NCI-H2227 (cell line): ENCODE measurements at regions not wholly inside any gene's neighbourhood (a gene's known extent, or its start where the extent isn't known, plus 50 kb on each side); places are given as distances from the start of the nearest gene placed in this dataset.
"Not testable (repeated sequence)": the region's sequence is repeated elsewhere in the genome, so short reads cannot be mapped to it uniquely, and the experiment has no call there.

Experiments
- DNase-seq: peaks from one replicate; lab custom pipeline; 2025; ENCODE audit not compliant: unreplicated experiment; lab: John Stamatoyannopoulos, UW

DNA sequence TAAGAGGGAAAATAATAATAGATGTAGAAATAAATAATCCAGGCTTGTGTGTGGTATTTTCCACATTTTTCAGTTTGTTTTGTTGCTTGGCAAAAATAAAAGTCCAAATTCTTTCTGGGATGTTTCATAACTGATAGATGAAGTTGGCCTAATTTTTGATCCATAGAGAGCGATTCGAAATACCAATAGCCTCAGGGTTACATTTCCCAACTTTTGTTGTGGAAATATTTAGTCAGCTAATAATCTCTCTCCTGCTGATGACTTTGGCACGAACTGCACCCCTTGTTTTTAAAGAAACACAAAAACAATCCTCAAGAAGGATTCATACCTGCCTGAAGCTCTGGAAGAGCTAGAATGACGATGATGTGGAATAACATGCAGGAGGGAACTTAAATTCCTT, 483.2 kb downstream of the ADRA2A start:
- no peak for DNase-seq

DNA sequence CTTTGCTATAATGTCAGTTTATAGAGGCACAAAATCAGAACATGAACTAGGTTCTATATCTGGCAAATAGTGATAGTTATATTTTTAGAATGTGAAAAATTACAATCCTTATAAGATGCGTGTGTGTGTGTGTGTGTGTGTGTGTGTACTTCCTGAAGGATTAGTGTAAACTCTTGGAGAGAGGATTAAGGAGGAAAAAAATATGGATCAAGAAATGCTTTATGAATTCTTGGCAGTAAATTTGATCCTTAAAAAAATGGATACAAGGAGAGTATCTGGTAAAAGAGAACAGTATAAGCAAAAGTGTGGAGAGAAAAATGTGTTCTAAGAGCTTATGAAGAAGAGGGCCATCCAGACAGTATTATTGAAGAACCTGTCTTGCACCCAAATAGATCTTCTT, 484.3 kb downstream of the ADRA2A start:
- no peak for DNase-seq

DNA sequence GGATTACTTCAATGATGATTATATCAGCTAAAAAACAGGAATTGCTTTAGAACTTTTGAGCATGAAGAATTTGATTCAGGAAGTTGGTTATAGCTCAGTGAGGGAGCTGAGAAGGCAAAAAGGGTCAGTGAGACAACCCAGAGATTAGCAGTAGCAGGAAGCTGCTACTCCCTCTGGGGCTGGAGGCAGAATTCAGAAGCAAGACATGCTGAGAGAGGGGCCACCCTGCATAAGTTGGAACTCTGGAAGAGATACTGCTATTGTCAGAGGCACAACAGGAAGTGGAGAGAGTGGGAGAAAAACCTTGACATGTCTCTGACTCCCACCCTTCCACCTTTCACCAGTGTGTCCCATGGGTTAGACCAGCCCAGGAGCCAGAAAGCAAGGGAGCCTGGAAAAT, 488.7 kb downstream of the ADRA2A start:
- DNase-seq = no peak

DNA sequence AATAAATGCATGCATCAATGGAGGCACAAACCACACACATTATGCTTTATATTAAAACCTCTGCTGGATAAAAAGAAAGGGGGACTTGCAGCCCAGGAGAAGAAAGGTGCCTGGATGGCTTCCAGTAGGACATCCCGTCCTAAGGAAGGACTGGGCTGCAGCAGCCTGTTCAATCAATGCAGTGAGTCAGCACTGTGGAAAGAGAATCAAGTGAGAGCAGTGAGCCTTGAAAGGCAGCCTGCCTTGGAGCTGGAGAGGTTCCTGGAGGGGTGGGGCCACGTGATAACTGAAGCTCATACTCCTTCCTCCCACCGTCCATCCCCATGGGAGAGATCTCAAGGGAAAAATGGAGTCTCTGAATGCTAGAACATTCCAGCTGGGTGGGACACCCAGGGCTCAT, 501.2 kb downstream of the ADRA2A start:
- no peak for DNase-seq

- no peak for DNase-seq
Observed at GRCh38 chr10:111579473-111579872, 502.6 kb downstream of the ADRA2A start.

GRCh38 chr10:111590703-111591102, 513.9 kb downstream of the ADRA2A start:
- no peak for DNase-seq

- DNase-seq = no peak
Observed at GRCh38 chr10:111593578-111593977, 516.7 kb downstream of the ADRA2A start.

DNA sequence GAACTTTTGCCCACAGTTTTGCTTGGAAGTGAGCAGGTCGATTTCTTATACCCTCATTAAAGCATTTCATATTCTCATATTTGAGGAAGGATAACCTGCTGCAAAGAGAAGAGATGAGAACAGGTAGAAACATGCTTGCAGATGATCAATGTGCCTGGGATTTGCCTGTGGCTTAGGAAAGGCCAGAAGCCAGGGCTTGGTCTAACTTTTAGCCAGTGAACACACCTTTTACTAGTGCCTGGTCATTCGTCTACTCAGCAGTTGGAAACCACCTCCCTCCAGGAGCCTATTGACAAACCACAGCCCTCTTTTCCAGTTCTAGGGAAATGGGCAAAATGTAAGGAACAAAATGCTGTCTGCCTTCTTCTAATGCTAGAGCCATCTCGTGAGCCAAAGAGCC, 518.3 kb downstream of the ADRA2A start:
- no peak for DNase-seq

DNA sequence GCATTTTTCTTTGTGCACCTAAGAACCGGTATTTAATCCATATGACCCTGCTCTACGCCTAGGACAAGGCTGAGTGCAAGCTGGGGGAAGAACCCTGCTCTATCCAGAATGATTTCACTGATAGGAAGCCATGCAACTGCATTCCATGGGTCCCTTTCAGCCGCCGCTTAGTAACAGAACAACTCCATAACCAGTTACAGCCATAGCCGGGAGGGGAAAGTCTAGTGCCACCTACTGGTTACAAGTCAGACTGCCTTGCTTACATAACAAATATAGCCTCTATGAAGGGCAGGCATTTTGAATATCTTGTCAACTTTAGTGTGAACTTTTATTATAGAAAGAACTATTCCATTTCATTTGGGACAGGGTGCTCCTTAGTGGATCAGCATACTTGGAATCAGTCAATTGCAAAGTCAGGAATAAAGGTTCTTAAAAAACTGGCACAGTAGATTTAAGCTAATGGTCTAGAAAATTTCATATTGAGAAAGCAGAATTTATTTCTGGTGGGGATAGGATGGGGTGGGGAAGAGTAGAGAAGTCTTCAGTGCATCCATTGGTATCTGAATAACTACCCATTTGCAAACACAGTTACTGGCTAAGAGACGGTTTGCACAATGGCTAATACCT, 521.7 kb downstream of the ADRA2A start:
- DNase-seq = no peak

DNA sequence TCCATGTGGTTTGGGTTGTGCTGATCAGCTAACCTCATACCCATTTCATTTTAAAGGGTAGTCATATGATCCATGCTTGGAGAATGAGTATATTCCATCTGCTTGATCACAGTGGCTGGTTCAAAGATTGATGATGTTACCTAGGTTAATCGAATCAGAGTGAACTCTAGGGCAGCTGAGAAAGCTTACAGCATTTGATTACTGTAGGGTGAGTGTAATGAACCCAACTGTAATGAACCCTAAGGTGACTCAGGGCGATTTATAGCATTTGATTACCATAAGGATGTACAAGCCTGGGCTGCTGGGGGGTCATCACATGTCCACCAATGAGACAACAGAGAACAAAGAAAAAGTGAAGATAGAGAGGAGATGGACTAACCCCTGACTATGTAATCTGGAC, 523.1 kb downstream of the ADRA2A start:
- DNase-seq = no peak

- no peak for DNase-seq
Observed at GRCh38 chr10:111600772-111601171, 523.9 kb downstream of the ADRA2A start.

DNA sequence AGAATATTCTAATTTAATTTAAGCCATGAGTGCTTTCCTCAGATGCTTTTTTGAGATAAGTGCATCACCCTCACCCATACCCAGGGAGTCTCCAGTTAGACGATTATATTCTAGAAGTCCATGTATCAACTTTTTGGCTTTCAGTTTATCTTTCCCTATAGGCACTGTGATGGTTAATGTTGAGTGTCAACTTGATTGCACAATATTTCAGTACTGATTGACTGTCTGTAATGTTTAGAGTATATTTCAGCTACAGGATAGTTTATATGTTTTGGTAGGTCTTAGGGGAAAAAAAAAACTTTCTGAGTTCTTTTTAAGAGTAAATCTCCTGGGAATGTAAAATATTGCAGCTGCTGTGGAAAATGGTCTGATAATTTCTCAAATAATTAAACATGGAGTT, 535.4 kb downstream of the ADRA2A start:
- no peak for DNase-seq

GRCh38 chr10:111634191-111634590, 549.4 kb downstream of the GPAM start:
- DNase-seq = no peak

DNA sequence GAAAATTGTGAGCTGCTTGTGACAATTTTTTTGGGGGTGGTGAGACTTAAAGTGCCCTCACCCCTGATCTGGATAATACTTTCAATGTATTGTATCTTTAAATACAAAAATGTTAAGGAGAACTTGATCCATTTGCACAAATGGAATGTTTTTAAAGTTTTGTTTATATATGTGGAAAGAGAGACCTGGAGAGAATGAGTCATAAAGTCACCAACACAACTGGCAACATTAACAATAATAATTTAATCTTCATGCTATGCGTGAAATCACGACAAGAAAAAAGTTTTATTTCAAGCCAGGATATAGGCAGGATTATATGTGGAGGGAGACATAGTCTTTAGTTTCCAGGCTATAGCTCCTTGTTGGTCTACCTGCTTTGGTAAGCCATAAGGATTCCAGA, 537.5 kb downstream of the GPAM start:
- DNase-seq = no peak

GRCh38 chr10:111648046-111648445, 535.5 kb downstream of the GPAM start:
- DNase-seq = no peak

DNA sequence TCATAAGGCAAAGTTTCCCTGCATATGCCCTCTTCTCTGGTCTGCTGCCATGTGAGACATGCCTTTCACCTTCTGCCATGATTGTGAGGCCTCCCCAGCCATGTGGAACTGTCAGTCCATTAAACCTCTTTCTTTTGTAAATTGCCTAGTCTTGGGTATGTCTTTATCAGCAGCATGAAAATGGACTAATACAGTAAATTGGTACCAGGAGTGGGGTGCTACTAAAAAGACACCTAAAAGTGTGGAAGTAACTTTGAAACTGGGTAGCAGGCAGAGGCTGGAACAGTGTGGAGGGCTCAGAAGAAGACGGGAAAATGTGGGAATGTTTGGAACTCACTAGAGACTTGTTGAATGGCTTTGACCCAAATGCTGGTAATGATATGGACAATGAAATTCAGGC, 534.5 kb downstream of the GPAM start:
- not testable (repeated sequence) for DNase-seq

DNA sequence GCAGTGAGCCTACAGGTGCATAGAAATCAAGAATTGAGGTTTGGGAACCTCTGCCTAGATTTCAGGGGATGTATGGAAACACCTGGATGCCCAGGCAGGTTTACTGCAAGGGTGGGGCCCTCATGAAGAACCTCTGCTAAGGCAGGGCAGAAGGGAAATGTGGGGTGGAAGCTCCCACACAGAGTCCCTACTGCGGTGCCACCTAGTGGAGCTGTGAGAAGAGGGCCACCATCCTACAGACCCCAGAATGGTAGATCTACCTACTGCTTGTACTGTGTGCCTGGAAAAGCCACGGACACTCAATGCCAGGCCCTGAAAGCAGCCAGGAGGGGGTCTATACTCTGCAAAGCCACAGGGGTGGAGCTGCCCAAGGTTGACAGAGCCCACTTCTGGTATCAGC, 533.5 kb downstream of the GPAM start:
- DNase-seq = no peak

DNA sequence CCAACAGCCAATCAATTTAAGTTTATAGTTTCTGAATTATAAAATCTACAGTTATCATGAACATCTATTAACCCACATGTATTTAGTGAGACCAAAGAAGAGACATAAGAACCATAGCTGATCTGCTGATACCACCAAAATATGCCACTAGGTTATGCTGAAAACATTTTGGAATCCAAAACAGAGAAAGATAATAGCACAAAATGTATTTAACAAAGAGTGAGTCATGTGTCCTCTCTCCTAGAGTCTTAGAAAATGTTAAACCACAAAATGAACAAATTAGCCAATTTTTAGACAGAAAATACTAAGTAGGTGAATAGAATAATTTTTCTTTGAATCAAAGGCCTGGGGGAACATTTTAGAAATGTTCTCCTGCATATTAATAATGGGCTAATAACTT, 527.5 kb downstream of the GPAM start:
- no peak for DNase-seq

- no peak for DNase-seq
Observed at GRCh38 chr10:111677759-111678158, 505.8 kb downstream of the GPAM start.

GRCh38 chr10:111686796-111687195, 496.8 kb downstream of the GPAM start:
- no peak for DNase-seq

DNA sequence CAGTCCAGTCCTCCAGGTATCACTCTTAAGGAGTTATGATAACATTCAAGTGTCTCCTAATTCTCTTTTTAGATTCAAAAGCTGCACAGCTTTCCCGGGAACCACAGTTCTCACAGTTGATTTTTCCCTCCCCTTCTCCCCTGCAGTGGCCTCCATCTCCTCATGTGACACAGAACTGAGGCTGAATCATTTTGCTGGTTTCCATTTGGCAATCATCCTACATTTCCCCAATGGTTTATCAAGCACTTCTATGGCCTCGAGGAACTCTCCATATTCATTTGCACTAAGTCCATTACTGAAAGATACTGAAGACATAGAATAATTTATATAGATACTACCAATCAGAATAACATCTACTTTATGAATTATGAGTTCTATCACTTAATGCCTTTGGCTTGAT, 484.9 kb downstream of the GPAM start:
- no peak for DNase-seq

DNA sequence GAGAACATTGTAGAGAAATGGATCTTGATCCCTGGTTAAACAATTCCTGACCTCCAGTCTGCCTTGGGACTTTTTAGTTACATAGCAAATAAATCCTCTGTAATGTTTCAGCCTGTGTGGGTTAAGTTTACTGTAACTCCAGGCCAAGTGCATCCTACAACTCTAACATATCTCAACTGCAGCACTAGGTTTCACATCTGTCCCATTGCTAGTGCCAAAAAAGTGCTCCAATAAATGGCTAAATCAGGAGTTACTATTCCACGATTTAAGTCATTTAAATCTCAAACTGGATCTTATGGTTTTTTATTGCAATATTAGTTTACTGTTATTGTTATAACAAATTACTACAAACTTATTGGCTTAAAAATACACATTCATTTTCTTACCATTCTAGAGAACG, 479.6 kb downstream of the GPAM start:
- no peak for DNase-seq

- no peak for DNase-seq
Observed at GRCh38 chr10:111705021-111705420, 478.5 kb downstream of the GPAM start.

DNA sequence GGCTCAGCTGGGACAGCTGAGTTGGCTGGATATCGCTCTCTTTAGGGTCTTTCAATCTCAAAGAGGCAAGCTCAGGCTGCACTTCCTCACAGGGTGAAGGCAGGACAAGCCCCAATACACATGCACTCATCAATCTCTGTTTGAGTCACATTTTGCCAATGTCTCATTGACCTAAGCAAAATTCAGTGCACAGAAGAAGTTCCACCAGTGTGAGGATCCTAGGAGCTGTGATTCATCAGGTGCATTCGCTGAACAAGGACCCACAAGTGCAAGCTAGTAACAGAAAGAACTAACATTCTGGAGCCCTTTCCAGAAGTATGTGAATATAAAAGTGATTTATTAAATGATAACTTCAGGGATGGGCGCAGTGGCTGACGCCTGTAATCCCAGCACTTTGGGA, 477.2 kb downstream of the GPAM start:
- no peak for DNase-seq
